Sigmoid colon (tissue), 6 donors: ENCODE measurements at regions not wholly inside any gene's neighbourhood (a gene's known extent, or its start where the extent isn't known, plus 50 kb on each side); places are given as distances from the start of the nearest gene placed in this dataset.

ENCODE experiments used
- DNase-seq: peaks from one replicate; pipeline ENCODE4 v3.0.0-alpha.2; 2019
- H3K27ac ChIP-seq, 4 donors: fragments of 200-600 bp; sonication (generic); one replicate each; pipeline ENCODE4 v1.5.1; 2016 to 2019; ENCODE audit warnings: mild to moderate bottlenecking in 1 of 4
- H3K27me3 ChIP-seq, 3 donors: fragments of 200-600 bp; sonication (generic); one replicate each; pipeline ENCODE4 v1.5.1; 2019; ENCODE audit warnings: mild to moderate bottlenecking in 1 of 3
- H3K36me3 ChIP-seq, 4 donors: fragments of 200-600 bp; sonication (generic); one replicate each; pipeline ENCODE4 v1.5.1; 2016 to 2019
- H3K4me1 ChIP-seq, 4 donors: fragments of 200-600 bp; sonication (generic); one replicate each; pipeline ENCODE4 v1.5.1; 2017 to 2019
- H3K4me3 ChIP-seq, 4 donors: fragments of 200-600 bp; sonication (generic); one replicate each; pipeline ENCODE4 v1.5.1; 2017 to 2019; ENCODE audit warnings: mild to moderate bottlenecking in 2 of 4, moderate library complexity in 1 of 4
- H3K9me3 ChIP-seq, 4 donors: fragments of 200-600 bp in 3 of 4; sonication (generic) in 3 of 4; one replicate each; pipeline versions ENCODE4 v1.5.1 to v1.6.1; 2013 to 2019
- CTCF ChIP-seq, 4 experiments: fragments of 450-650 bp in 3 of 4; fragments of 200-600 bp in 1 of 4; IDR thresholded peaks; one replicate each; pipeline ENCODE4 v1.5.1; 2016 to 2019; ENCODE audit warnings: antibody characterized with exemption in 4 of 4, mild to moderate bottlenecking in 3 of 4, moderate library complexity in 2 of 4
- EP300 ChIP-seq, 4 donors: sonication (generic); formaldehyde crosslinking; IDR thresholded peaks; one replicate each; pipeline ENCODE4 v1.6.1; 2017; ENCODE audit warnings: antibody characterized with exemption in 4 of 4
- POLR2A ChIP-seq, 2 donors: fragments of 450-650 bp; IDR thresholded peaks; one replicate each; pipeline ENCODE4 v1.6.1; 2016; ENCODE audit warnings: antibody characterized with exemption in 2 of 2, mild to moderate bottlenecking in 2 of 2, moderate library complexity in 2 of 2
- POLR2AphosphoS5 ChIP-seq, 4 donors: sonication (generic); formaldehyde crosslinking; IDR thresholded peaks; one replicate each; pipeline ENCODE4 v1.6.1; 2017; ENCODE audit warnings: antibody characterized with exemption in 4 of 4
- WGBS, 2 donors: extraction: QIAGEN DNeasy Blood & Tissue Kit; methylation state at CpG; one replicate each; pipeline ENCODE4 v1.1.7; 2013; 5-methylcytosine and 5-hydroxymethylcytosine counted together
- intact Hi-C: fragments of 100-400 bp; cut with DNase I; formaldehyde crosslinking; loops from one replicate; pipeline ENCODE4 v1.15.1; 2023
- donor health status: healthy with polysubstance abuse.
- donor health status: healthy.

DNA sequence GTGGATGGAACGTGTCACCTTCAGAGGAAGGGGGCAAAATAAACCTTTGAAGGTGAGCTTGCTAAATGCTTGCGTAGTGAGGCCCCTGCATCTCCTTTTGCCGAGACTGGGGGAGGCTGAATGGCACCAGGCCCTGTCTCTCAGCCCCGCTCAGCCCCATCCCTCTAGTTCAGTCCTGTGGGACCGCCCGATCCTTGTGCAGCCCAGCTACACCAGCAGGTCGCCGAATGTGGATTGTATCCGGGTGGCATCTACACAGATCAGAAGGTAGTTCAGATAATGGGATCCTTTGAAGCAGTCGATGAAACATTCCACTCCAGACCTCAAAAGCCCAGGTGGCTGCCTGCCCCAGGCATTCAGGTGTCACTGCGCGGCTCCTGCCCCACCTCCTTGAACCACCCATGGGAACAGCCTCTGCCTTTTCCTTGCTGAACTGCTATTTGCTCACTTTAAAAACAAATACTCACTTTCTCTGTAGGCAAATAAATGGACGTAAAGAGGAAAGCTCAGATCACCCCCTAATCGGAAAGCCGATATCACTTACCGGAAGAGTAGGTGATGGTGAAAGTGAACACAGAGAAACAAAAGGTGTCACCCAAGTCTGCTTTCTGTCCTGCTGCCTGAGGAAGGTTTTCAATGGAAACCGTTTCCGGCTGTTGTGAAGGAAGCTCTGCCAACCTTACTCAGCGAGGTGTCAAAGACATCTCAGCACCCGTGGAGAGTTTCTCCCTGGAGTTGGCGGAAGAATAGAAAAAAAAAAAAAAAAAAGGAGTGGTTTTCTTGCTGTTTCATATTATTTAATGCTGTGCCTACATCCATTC is 100.3 kb upstream of the NCOR2 start:
- Histone ChIP-seq H3K27me3 (no peaks in the 10 kb centered on the region), H3K36me3 (no peaks in the 10 kb centered on the region), H3K4me1 (peaks cover 0 to 6% (median 0%) of the 10 kb centered on the region in 4 donors), H3K4me3 (no peak overlapping the region), H3K9me3 (peaks cover 0 to 8% (median under 1%) of the 10 kb centered on the region in 4 donors), H3K27ac (peak overlapping the region in 1 of 4 donors; percentile 48)
- DNase-seq: peak; percentile 35
- intact Hi-C loops: no loop called here
- WGBS, 2 donors: 61 to 80% methylated on average over 21 of the region's 21 CpGs
- TF ChIP-seq EP300 (IDR thresholded peaks at IDR 0.05) (no peak), POLR2AphosphoS5 (IDR thresholded peaks at IDR 0.05) (peak in 1 of 4 donors; percentile 13), POLR2A (IDR thresholded peaks at IDR 0.05) (no peak)

- peaks cover 0 to 8% (median under 1%) of the 10 kb centered on the region in 4 donors for H3K9me3 ChIP-seq
- intact Hi-C loops: no loop called here
- 91 to 94% methylated on average over 4 of the region's 4 CpGs for WGBS, 2 donors
- H3K4me3 ChIP-seq: no peak overlapping the region
- DNase-seq: peak; percentile 43
- H3K4me1 ChIP-seq: peaks cover 0 to 12% (median 0%) of the 10 kb centered on the region in 4 donors
- no peaks in the 10 kb centered on the region for H3K27me3 ChIP-seq
- no peak overlapping the region for H3K27ac ChIP-seq
- no peaks in the 10 kb centered on the region for H3K36me3 ChIP-seq
- TF ChIP-seq POLR2AphosphoS5 (IDR thresholded peaks at IDR 0.05) (no peak), CTCF (IDR thresholded peaks at IDR 0.05) (no peak), EP300 (IDR thresholded peaks at IDR 0.05) (no peak), POLR2A (IDR thresholded peaks at IDR 0.05) (no peak)
Observed at GRCh38 chr12:124666722-124667259, 99.4 kb upstream of the NCOR2 start.

- Histone ChIP-seq H3K9me3 (peaks cover 0 to 8% (median under 1%) of the 10 kb centered on the region in 4 donors), H3K4me1 (peaks cover 0 to 21% (median 0%) of the 10 kb centered on the region in 4 donors), H3K27ac (no peak overlapping the region), H3K4me3 (no peak overlapping the region), H3K27me3 (no peaks in the 10 kb centered on the region), H3K36me3 (no peaks in the 10 kb centered on the region)
- DNase-seq: no peak
- no peak for TF ChIP-seq POLR2AphosphoS5 (IDR thresholded peaks at IDR 0.05)
- no peak for TF ChIP-seq POLR2A (IDR thresholded peaks at IDR 0.05)
- no peak for TF ChIP-seq CTCF (IDR thresholded peaks at IDR 0.05)
- no peak for TF ChIP-seq EP300 (IDR thresholded peaks at IDR 0.05)
- intact Hi-C loops: no loop called here
- WGBS, 2 donors: 90 to 95% methylated on average over 1 of the region's 1 CpG
Observed at GRCh38 chr12:124665511-124665910, 98.1 kb upstream of the NCOR2 start.

GRCh38 chr12:124664395-124665111 is 97.1 kb upstream of the NCOR2 start:
- DNase-seq: peak; percentile 26
- Histone ChIP-seq H3K27me3 (no peaks in the 10 kb centered on the region), H3K27ac (peak overlapping the region in 1 of 4 donors; percentile 37), H3K9me3 (peaks cover 0 to 8% (median under 1%) of the 10 kb centered on the region in 4 donors), H3K4me3 (no peak overlapping the region), H3K36me3 (no peaks in the 10 kb centered on the region), H3K4me1 (peaks cover 0 to 21% (median 0%) of the 10 kb centered on the region in 4 donors)
- WGBS, 2 donors: 83 to 86% methylated on average over 6 of the region's 6 CpGs
- intact Hi-C loops: no loop called here
- TF ChIP-seq POLR2A (IDR thresholded peaks at IDR 0.05) (no peak), POLR2AphosphoS5 (IDR thresholded peaks at IDR 0.05) (no peak), CTCF (IDR thresholded peaks at IDR 0.05) (no peak), EP300 (IDR thresholded peaks at IDR 0.05) (no peak)
